ENCODE measurements at regions not wholly inside any gene's neighbourhood (a gene's known extent, or its start where the extent isn't known, plus 50 kb on each side); places are given as distances from the start of the nearest gene placed in this dataset.

GRCh38 chr3:102536456-102536855 is 101.6 kb downstream of the ZPLD1 start:
- TF ChIP-seq CTCF (IDR thresholded peaks at IDR 0.05) = peak; percentile 50
- no peak overlapping the region for H3K4me3 ChIP-seq
- ATAC-seq = peak; percentile 62
- H3K27ac ChIP-seq = no peak overlapping the region
- H3K27me3 ChIP-seq = no peaks in the 10 kb centered on the region
- no peak for DNase-seq
- no peaks in the 10 kb centered on the region for H3K4me1 ChIP-seq
- intact Hi-C loops (cut with DNase I) = no loop called here
- H3K9me3 ChIP-seq = no peaks in the 10 kb centered on the region
- no peaks in the 10 kb centered on the region for H3K36me3 ChIP-seq

- Histone ChIP-seq H3K4me1 (no peaks in the 10 kb centered on the region), H3K27ac (no peak overlapping the region), H3K36me3 (no peaks in the 10 kb centered on the region), H3K4me3 (no peak overlapping the region), H3K9me3 (no peaks in the 10 kb centered on the region), H3K27me3 (no peaks in the 10 kb centered on the region)
- TF ChIP-seq CTCF (IDR thresholded peaks at IDR 0.05) = no peak
- ATAC-seq (no peak), DNase-seq (no peak)
- intact Hi-C loops (cut with DNase I) = no loop called here
These were observed 102.3 kb downstream of the ZPLD1 start for GRCh38 chr3:102537123-102537522.

GRCh38 chr3:102544741-102545140 is 109.9 kb downstream of the ZPLD1 start:
- H3K4me3 ChIP-seq = no peak overlapping the region
- intact Hi-C loops (cut with DNase I) = no loop called here
- ATAC-seq = no peak

GRCh38 chr3:102545276-102545675 is 110.5 kb downstream of the ZPLD1 start:
- intact Hi-C loops (cut with DNase I) = no loop called here
- Histone ChIP-seq H3K27me3 (no peaks in the 10 kb centered on the region), H3K4me3 (no peak overlapping the region), H3K27ac (no peak overlapping the region), H3K4me1 (no peaks in the 10 kb centered on the region), H3K36me3 (no peaks in the 10 kb centered on the region), H3K9me3 (no peaks in the 10 kb centered on the region)
- DNase-seq = no peak
- TF ChIP-seq CTCF (IDR thresholded peaks at IDR 0.05) = no peak
- ATAC-seq = no peak

More at GRCh38 chr3:102544741-102545140, 109.9 kb downstream of the ZPLD1 start:
- Histone ChIP-seq H3K9me3 (no peaks in the 10 kb centered on the region), H3K4me1 (no peaks in the 10 kb centered on the region), H3K36me3 (no peaks in the 10 kb centered on the region), H3K27me3 (no peaks in the 10 kb centered on the region), H3K27ac (no peak overlapping the region)
- DNase-seq = no peak
- no peak for TF ChIP-seq CTCF (IDR thresholded peaks at IDR 0.05)

GRCh38 chr3:102553876-102554275 is 119.1 kb downstream of the ZPLD1 start:
- intact Hi-C loops (cut with DNase I) = no loop called here
- no peak for DNase-seq
- Histone ChIP-seq H3K27me3 (no peaks in the 10 kb centered on the region), H3K4me3 (no peak overlapping the region), H3K27ac (no peak overlapping the region), H3K36me3 (no peaks in the 10 kb centered on the region), H3K9me3 (no peaks in the 10 kb centered on the region), H3K4me1 (no peaks in the 10 kb centered on the region)
- TF ChIP-seq CTCF (IDR thresholded peaks at IDR 0.05) = no peak
- no peak for ATAC-seq

- no peak for ATAC-seq
- no peaks in the 10 kb centered on the region for H3K4me1 ChIP-seq
- H3K27ac ChIP-seq = no peak overlapping the region
- H3K36me3 ChIP-seq = no peaks in the 10 kb centered on the region
- no peaks in the 10 kb centered on the region for H3K27me3 ChIP-seq
- H3K9me3 ChIP-seq = no peaks in the 10 kb centered on the region
- no peak for DNase-seq
- TF ChIP-seq CTCF (IDR thresholded peaks at IDR 0.05) = no peak
- intact Hi-C loops (cut with DNase I) = no loop called here
- no peak overlapping the region for H3K4me3 ChIP-seq
These were observed 135.7 kb downstream of the ZPLD1 start for GRCh38 chr3:102570511-102570910.

Data from upper lobe of right lung (tissue), 1 donor.